SK-N-SH (cell line): ENCODE measurements at regions not wholly inside any gene's neighbourhood (a gene's known extent, or its start where the extent isn't known, plus 50 kb on each side); places are given as distances from the start of the nearest gene placed in this dataset.
"Not testable (repeated sequence)": the region's sequence is repeated elsewhere in the genome, so short reads cannot be mapped to it uniquely, and the experiment has no call there.

Experiments used
- CTCF ChIA-PET: fragments of 300-600, 350-600 bp; formaldehyde crosslinking; extraction: SDS; loops from one replicate; lab custom pipeline; 2021; lab: Yijun Ruan, JAX
- POLR2A ChIA-PET: fragments of 350-600 bp; sonication (Branson Sonifier 250); formaldehyde crosslinking; extraction: SDS; loops from one replicate; lab custom pipeline; 2020; ENCODE audit warnings: antibody characterized with exemption, inconsistent platforms; lab: Yijun Ruan, JAX
- DNase-seq: peaks from one replicate; pipeline ENCODE4 v3.0.0; 2012
- H2AFZ ChIP-seq: fragments of 200-600 bp; sonication (generic); 2 replicates; pipeline ENCODE4 v1.8.1; 2016; ENCODE audit warnings: antibody characterized with exemption, mild to moderate bottlenecking, low read depth
- H3F3A ChIP-seq: fragments of 200-600 bp; sonication (generic); replicated peaks from 2 replicates; pipeline ENCODE3; 2016; ENCODE audit warnings: antibody characterized with exemption, mild to moderate bottlenecking; ENCODE audit not compliant: insufficient read depth
- H3K27ac ChIP-seq, 2 experiments: fragments of 200-500 bp in 1 of 2; fragments of 200-600 bp in 1 of 2; sonication (Bioruptor generic) in 1 of 2; sonication (generic), shearing (Covaris generic) in 1 of 2; 2 replicates each; pipeline versions ENCODE4 v1.5.1 to v1.6.1; 2014 to 2016; ENCODE audit warnings: low read depth in 2 of 2, inconsistent platforms in 1 of 2, low read length in 1 of 2, mild to moderate bottlenecking in 1 of 2, mixed read lengths in 1 of 2
- H3K27me3 ChIP-seq: fragments of 200-600 bp; sonication (generic), shearing (Covaris generic); 2 replicates; pipeline ENCODE4 v1.6.1; 2016; ENCODE audit warnings: mixed run types; ENCODE audit not compliant: insufficient read depth
- H3K36me3 ChIP-seq, 2 experiments: fragments of 200-500 bp in 1 of 2; fragments of 200-600 bp in 1 of 2; sonication (Bioruptor generic) in 1 of 2; sonication (generic) in 1 of 2; replicated peaks in 1 of 2; 2 replicates each; pipeline versions ENCODE3 to v1.5.1; 2014 to 2016; ENCODE audit warnings: low read length in 1 of 2, mild to moderate bottlenecking in 1 of 2; ENCODE audit not compliant: insufficient read depth in 2 of 2, control insufficient read depth in 1 of 2
- H3K4me1 ChIP-seq, 2 experiments: fragments of 200-500 bp in 1 of 2; fragments of 200-600 bp in 1 of 2; sonication (Bioruptor generic) in 1 of 2; sonication (generic), shearing (Covaris generic) in 1 of 2; 2 replicates each; pipeline versions ENCODE4 v1.5.1 to v1.6.1; 2014 to 2016; ENCODE audit warnings: low read depth in 1 of 2, low read length in 1 of 2, mixed run types in 1 of 2; ENCODE audit not compliant: insufficient read depth in 2 of 2, control insufficient read depth in 1 of 2
- H3K4me2 ChIP-seq: fragments of 200-600 bp; sonication (generic), shearing (Covaris generic); 2 replicates; pipeline ENCODE4 v1.6.1; 2017; ENCODE audit warnings: mixed run types
- H3K4me3 ChIP-seq, 2 experiments: fragments of 200-500 bp in 1 of 2; fragments of 200-600 bp in 1 of 2; sonication (Bioruptor generic) in 1 of 2; sonication (generic), shearing (Covaris generic) in 1 of 2; 2 replicates each; pipeline versions ENCODE4 v1.5.1 to v1.8.1; 2014 to 2016; ENCODE audit warnings: low read depth in 2 of 2, inconsistent platforms in 1 of 2, low read length in 1 of 2, mild to moderate bottlenecking in 1 of 2, mixed read lengths in 1 of 2, moderate library complexity in 1 of 2
- H3K79me2 ChIP-seq: fragments of 200-600 bp; sonication (generic); 2 replicates; pipeline ENCODE4 v1.8.1; 2017; ENCODE audit warnings: mild to moderate bottlenecking; ENCODE audit not compliant: insufficient read depth
- H3K9ac ChIP-seq: fragments of 200-600 bp; sonication (generic); 2 replicates; pipeline ENCODE4 v1.6.1; 2017; ENCODE audit warnings: mixed run types
- H3K9me2 ChIP-seq: fragments of 200-600 bp; sonication (generic); 2 replicates; pipeline ENCODE4 v1.6.1; 2017; ENCODE audit warnings: mixed run types
- H3K9me3 ChIP-seq: fragments of 200-600 bp; sonication (generic); 2 replicates; pipeline ENCODE4 v1.6.1; 2017; ENCODE audit warnings: mixed run types, mild to moderate bottlenecking, moderate library complexity
- H4K20me1 ChIP-seq: fragments of 200-600 bp; sonication (generic); 2 replicates; pipeline ENCODE4 v1.6.1; 2017; ENCODE audit warnings: mild to moderate bottlenecking, mixed run types; ENCODE audit not compliant: insufficient read depth
- CHD2 ChIP-seq: fragments of 150-350 bp; IDR thresholded peaks from 2 replicates; pipeline ENCODE4 v1.6.1; 2018; ENCODE audit warnings: low read length; ENCODE audit not compliant: partially characterized antibody
- EP300 ChIP-seq, 2 experiments: IDR thresholded peaks; 2 replicates each; pipeline versions ENCODE4 v1.4.0 to v1.6.1; 2012; ENCODE audit warnings: borderline replicate concordance in 1 of 2, low read depth in 1 of 2, low read length in 1 of 2
- FOSL2 ChIP-seq: IDR thresholded peaks from 2 replicates; pipeline ENCODE4 v1.4.0; 2012; ENCODE audit warnings: low read depth, mild to moderate bottlenecking, moderate library complexity, borderline replicate concordance
- GABPA ChIP-seq: IDR thresholded peaks from 2 replicates; pipeline ENCODE4 v1.4.0; 2012; ENCODE audit warnings: low read depth, mild to moderate bottlenecking
- GATA2 ChIP-seq: sonication (generic); formaldehyde crosslinking; IDR thresholded peaks from 2 replicates; pipeline ENCODE4 v1.5.0; 2020; ENCODE audit warnings: mild to moderate bottlenecking, missing genetic modification reagents
- NFIC ChIP-seq: IDR thresholded peaks from 2 replicates; pipeline ENCODE4 v1.4.0; 2012; ENCODE audit warnings: borderline replicate concordance
- PBX3 ChIP-seq: IDR thresholded peaks from 2 replicates; pipeline ENCODE4; 2012
- POLR2AphosphoS5 ChIP-seq: IDR thresholded peaks from 2 replicates; pipeline ENCODE4 v1.6.1; 2012; ENCODE audit warnings: low read depth, low read length
- RCOR1 ChIP-seq: fragments of 150-350 bp; IDR thresholded peaks from 2 replicates; pipeline ENCODE4 v1.6.1; 2017; ENCODE audit warnings: antibody characterized with exemption, low read length
- RFX5 ChIP-seq: IDR thresholded peaks from 2 replicates; pipeline ENCODE4 v1.6.1; 2012; ENCODE audit warnings: mild to moderate bottlenecking, improper control_type of control experiment, low read length
- RXRA ChIP-seq: IDR thresholded peaks from 2 replicates; pipeline ENCODE4 v1.4.0; 2012; ENCODE audit warnings: low read depth, mild to moderate bottlenecking, borderline replicate concordance
- SMC3 ChIP-seq: IDR thresholded peaks from 2 replicates; pipeline ENCODE4 v1.6.1; 2012; ENCODE audit warnings: low read depth, low read length, improper control_type of control experiment
- TAF1 ChIP-seq: IDR thresholded peaks from 2 replicates; pipeline ENCODE4 v1.6.1; 2012; ENCODE audit warnings: low read depth, mild to moderate bottlenecking, low read length, moderate library complexity, borderline replicate concordance
- USF1 ChIP-seq: IDR thresholded peaks from 2 replicates; pipeline ENCODE4 v1.4.0; 2012; ENCODE audit warnings: low read depth, borderline replicate concordance
- WGBS: methylation state at CpG from one replicate; pipeline ENCODE4 v1.1.6; 2017; ENCODE audit warnings: low lambda C conversion rate; 5-methylcytosine and 5-hydroxymethylcytosine counted together
- TF ChIP-seq, protein P1 (sequence below): IDR thresholded peaks from 2 replicates; pipeline ENCODE4 v1.4.0; 2012; ENCODE audit warnings: low read depth
- TF ChIP-seq, protein P2 (sequence below): fragments of 150-350 bp; IDR thresholded peaks from 2 replicates; pipeline ENCODE4 v1.6.1; 2017; ENCODE audit warnings: antibody characterized with exemption, low read length, low read depth, borderline replicate concordance
- TF ChIP-seq, protein P3 (sequence below): IDR thresholded peaks from 2 replicates; pipeline ENCODE4 v1.4.0; 2012; ENCODE audit warnings: low read depth, borderline replicate concordance

GRCh38 chr1:233505130-233505529 is 108.8 kb upstream of the KCNK1 start:
- CTCF ChIA-PET = no interaction called here
- H3K4me1 ChIP-seq = no peaks in the 10 kb centered on the region
- no peak overlapping the region for H3K4me3 ChIP-seq
- H3K27ac ChIP-seq = no peak overlapping the region
- H3K9me3 ChIP-seq = no peaks in the 10 kb centered on the region
- no peak for DNase-seq
- no peaks in the 10 kb centered on the region for H3K36me3 ChIP-seq
- H3K9ac ChIP-seq = no peak overlapping the region
- no peaks in the 10 kb centered on the region for H3K9me2 ChIP-seq
- POLR2A ChIA-PET = no interaction called here
- no peak overlapping the region for H3K4me2 ChIP-seq
- no peaks in the 10 kb centered on the region for H4K20me1 ChIP-seq
- TF ChIP-seq GATA2 (CRISPR knock-in tag) = no peak
- no peak for TF ChIP-seq USF1
- no peak for TF ChIP-seq FOSL2
- no peak for TF ChIP-seq EP300 (IDR thresholded peaks at IDR 0.05; ENCODE audit: borderline replicate concordance in 1 of 2, low read depth in 1 of 2, low read length in 1 of 2)
- TF ChIP-seq, protein P1, sequence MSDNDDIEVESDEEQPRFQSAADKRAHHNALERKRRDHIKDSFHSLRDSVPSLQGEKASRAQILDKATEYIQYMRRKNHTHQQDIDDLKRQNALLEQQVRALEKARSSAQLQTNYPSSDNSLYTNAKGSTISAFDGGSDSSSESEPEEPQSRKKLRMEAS = no peak
- TF ChIP-seq SMC3 = no peak
- TF ChIP-seq CHD2 = no peak
- no peak for TF ChIP-seq GABPA
- TF ChIP-seq RXRA = no peak
- TF ChIP-seq, protein P2, sequence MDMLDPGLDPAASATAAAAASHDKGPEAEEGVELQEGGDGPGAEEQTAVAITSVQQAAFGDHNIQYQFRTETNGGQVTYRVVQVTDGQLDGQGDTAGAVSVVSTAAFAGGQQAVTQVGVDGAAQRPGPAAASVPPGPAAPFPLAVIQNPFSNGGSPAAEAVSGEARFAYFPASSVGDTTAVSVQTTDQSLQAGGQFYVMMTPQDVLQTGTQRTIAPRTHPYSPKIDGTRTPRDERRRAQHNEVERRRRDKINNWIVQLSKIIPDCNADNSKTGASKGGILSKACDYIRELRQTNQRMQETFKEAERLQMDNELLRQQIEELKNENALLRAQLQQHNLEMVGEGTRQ = no peak
- no peak for TF ChIP-seq TAF1
- TF ChIP-seq, protein P3, sequence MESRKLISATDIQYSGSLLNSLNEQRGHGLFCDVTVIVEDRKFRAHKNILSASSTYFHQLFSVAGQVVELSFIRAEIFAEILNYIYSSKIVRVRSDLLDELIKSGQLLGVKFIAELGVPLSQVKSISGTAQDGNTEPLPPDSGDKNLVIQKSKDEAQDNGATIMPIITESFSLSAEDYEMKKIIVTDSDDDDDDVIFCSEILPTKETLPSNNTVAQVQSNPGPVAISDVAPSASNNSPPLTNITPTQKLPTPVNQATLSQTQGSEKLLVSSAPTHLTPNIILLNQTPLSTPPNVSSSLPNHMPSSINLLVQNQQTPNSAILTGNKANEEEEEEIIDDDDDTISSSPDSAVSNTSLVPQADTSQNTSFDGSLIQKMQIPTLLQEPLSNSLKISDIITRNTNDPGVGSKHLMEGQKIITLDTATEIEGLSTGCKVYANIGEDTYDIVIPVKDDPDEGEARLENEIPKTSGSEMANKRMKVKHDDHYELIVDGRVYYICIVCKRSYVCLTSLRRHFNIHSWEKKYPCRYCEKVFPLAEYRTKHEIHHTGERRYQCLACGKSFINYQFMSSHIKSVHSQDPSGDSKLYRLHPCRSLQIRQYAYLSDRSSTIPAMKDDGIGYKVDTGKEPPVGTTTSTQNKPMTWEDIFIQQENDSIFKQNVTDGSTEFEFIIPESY = no peak
- no peak for TF ChIP-seq NFIC
- no peak for TF ChIP-seq RFX5
- no peak for TF ChIP-seq POLR2AphosphoS5
- TF ChIP-seq PBX3 = no peak
- TF ChIP-seq RCOR1 = no peak
- no peaks in the 10 kb centered on the region for H3F3A ChIP-seq
- no peaks in the 10 kb centered on the region for H3K27me3 ChIP-seq
- no peak overlapping the region for H2AFZ ChIP-seq
- H3K79me2 ChIP-seq = no peaks in the 10 kb centered on the region

- POLR2A ChIA-PET = not testable (repeated sequence)
Measured at GRCh38 chr1:233505889-233506288, 108.0 kb upstream of the KCNK1 start.

More at GRCh38 chr1:233505889-233506288, 108.0 kb upstream of the KCNK1 start:
- H3K4me2 ChIP-seq, CTCF ChIA-PET, H3K4me3 ChIP-seq, H3K4me1 ChIP-seq, H3K9me2 ChIP-seq, H3K79me2 ChIP-seq, H3K36me3 ChIP-seq, H3K27me3 ChIP-seq, H4K20me1 ChIP-seq, H2AFZ ChIP-seq, H3F3A ChIP-seq, H3K27ac ChIP-seq, DNase-seq, H3K9ac ChIP-seq, H3K9me3 ChIP-seq: not testable (repeated sequence)
- 35% methylated on average over 3 of the region's 3 CpGs for WGBS
